ENCODE measurements at regions not wholly inside any gene's neighbourhood (a gene's known extent, or its start where the extent isn't known, plus 50 kb on each side); places are given as distances from the start of the nearest gene placed in this dataset.

- TF ChIP-seq, protein P1, sequence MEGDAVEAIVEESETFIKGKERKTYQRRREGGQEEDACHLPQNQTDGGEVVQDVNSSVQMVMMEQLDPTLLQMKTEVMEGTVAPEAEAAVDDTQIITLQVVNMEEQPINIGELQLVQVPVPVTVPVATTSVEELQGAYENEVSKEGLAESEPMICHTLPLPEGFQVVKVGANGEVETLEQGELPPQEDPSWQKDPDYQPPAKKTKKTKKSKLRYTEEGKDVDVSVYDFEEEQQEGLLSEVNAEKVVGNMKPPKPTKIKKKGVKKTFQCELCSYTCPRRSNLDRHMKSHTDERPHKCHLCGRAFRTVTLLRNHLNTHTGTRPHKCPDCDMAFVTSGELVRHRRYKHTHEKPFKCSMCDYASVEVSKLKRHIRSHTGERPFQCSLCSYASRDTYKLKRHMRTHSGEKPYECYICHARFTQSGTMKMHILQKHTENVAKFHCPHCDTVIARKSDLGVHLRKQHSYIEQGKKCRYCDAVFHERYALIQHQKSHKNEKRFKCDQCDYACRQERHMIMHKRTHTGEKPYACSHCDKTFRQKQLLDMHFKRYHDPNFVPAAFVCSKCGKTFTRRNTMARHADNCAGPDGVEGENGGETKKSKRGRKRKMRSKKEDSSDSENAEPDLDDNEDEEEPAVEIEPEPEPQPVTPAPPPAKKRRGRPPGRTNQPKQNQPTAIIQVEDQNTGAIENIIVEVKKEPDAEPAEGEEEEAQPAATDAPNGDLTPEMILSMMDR (IDR thresholded peaks at IDR 0.05): no peak
- no peak for TF ChIP-seq POLR2A (IDR thresholded peaks at IDR 0.05)
These were observed 126.5 kb upstream of the RIPOR2 start for GRCh38 chr6:25062070-25062811.

Data from lower leg skin (tissue), 3 donors.